SU-DHL-6 (cell line): ENCODE measurements at regions not wholly inside any gene's neighbourhood (a gene's known extent, or its start where the extent isn't known, plus 50 kb on each side); places are given as distances from the start of the nearest gene placed in this dataset.

Experiments
- H2AFZ ChIP-seq: fragments of 200-600 bp; sonication (generic); 2 replicates; pipeline ENCODE4 v1.6.1; 2014; ENCODE audit warnings: low read depth, mild to moderate bottlenecking, moderate library complexity, mixed read lengths, antibody characterized with exemption, low read length; ENCODE audit not compliant: severe bottlenecking
- H3F3A ChIP-seq: fragments of 200-600 bp; shearing (Covaris generic); 2 replicates; pipeline ENCODE4 v1.6.0; 2016; ENCODE audit warnings: antibody characterized with exemption, mild to moderate bottlenecking; ENCODE audit not compliant: insufficient read depth
- H3K27ac ChIP-seq: fragments of 200-600 bp; sonication (generic); 2 replicates; pipeline ENCODE4 v1.5.1; 2016; ENCODE audit warnings: low read depth, mild to moderate bottlenecking, low read length, moderate library complexity, mixed read lengths
- H3K27me3 ChIP-seq: fragments of 200-600 bp; sonication (generic), shearing (Covaris generic); 2 replicates; pipeline ENCODE4 v1.6.0; 2014; ENCODE audit warnings: mild to moderate bottlenecking, low read length
- H3K36me3 ChIP-seq: fragments of 200-600 bp; sonication (generic); 2 replicates; pipeline ENCODE4 v1.6.1; 2014; ENCODE audit warnings: mild to moderate bottlenecking, low read length, mixed read lengths
- H3K4me2 ChIP-seq: fragments of 300-600, 200-600 bp; shearing (Covaris generic), sonication (generic); 2 replicates; pipeline ENCODE4 v1.6.0; 2014; ENCODE audit warnings: low read length, low read depth, mild to moderate bottlenecking; ENCODE audit not compliant: poor library complexity, severe bottlenecking
- H3K4me3 ChIP-seq: fragments of 200-600 bp; sonication (generic); 2 replicates; pipeline ENCODE4 v1.5.1; 2014; ENCODE audit warnings: antibody characterized with exemption, low read length, mild to moderate bottlenecking, mixed read lengths; ENCODE audit not compliant: insufficient read depth, poor library complexity, severe bottlenecking
- H3K79me2 ChIP-seq: fragments of 200-600 bp; sonication (generic); 2 replicates; pipeline ENCODE4 v1.6.1; 2014; ENCODE audit warnings: mild to moderate bottlenecking, low read length, moderate library complexity; ENCODE audit not compliant: insufficient read depth
- H3K9ac ChIP-seq: fragments of 200-600 bp; sonication (generic); 2 replicates; pipeline ENCODE4 v1.7.0; 2014; ENCODE audit warnings: mild to moderate bottlenecking, low read length
- H3K9me2 ChIP-seq: fragments of 200-600 bp; sonication (generic); replicated peaks from 2 replicates; pipeline ENCODE4 v1.6.1; 2014; ENCODE audit warnings: low read length; ENCODE audit not compliant: insufficient read depth
- H3K9me3 ChIP-seq: fragments of 200-600 bp; sonication (generic); 2 replicates; pipeline ENCODE4 v1.6.1; 2014; ENCODE audit warnings: low read length, mixed read lengths; ENCODE audit not compliant: insufficient read depth
- H4K20me1 ChIP-seq: fragments of 200-600 bp; sonication (generic); 2 replicates; pipeline ENCODE4 v1.6.1; 2014; ENCODE audit warnings: low read depth, mild to moderate bottlenecking, antibody characterized with exemption, low read length, moderate library complexity, mixed read lengths
- CTCF ChIP-seq: fragments of 200-600 bp; sonication (generic); IDR thresholded peaks from one replicate; pipeline ENCODE4 v1.5.1; 2017; ENCODE audit warnings: antibody characterized with exemption, mild to moderate bottlenecking, low read length, moderate library complexity; ENCODE audit not compliant: insufficient read depth, poor library complexity, severe bottlenecking
- EZH2phosphoT487 ChIP-seq: fragments of 200-600 bp; sonication (generic), shearing (Covaris generic); conservative IDR thresholded peaks from 2 replicates; pipeline ENCODE4 v1.6.1; 2018; ENCODE audit warnings: mild to moderate bottlenecking, antibody characterized with exemption, low read length, moderate library complexity, mixed read lengths

GRCh38 chr9:13502484-13502883 is 223.0 kb upstream of the MPDZ start:
- Histone ChIP-seq H3K4me3 (no peak overlapping the region), H3K9ac (no peak overlapping the region), H3K36me3 (no peaks in the 10 kb centered on the region), H3K27me3 (no peaks in the 10 kb centered on the region), H3F3A (no peaks in the 10 kb centered on the region), H3K4me2 (no peak overlapping the region), H3K27ac (no peak overlapping the region), H2AFZ (no peak overlapping the region), H3K79me2 (no peaks in the 10 kb centered on the region), H3K9me2 (no peaks in the 10 kb centered on the region), H3K9me3 (no peaks in the 10 kb centered on the region), H4K20me1 (no peaks in the 10 kb centered on the region)
- TF ChIP-seq EZH2phosphoT487 (no peak), CTCF (no peak)

GRCh38 chr9:13501018-13501417 is 221.5 kb upstream of the MPDZ start:
- TF ChIP-seq CTCF (no peak), EZH2phosphoT487 (no peak)
- Histone ChIP-seq H3K4me3 (no peak overlapping the region), H3K9me3 (no peaks in the 10 kb centered on the region), H4K20me1 (no peaks in the 10 kb centered on the region), H2AFZ (no peak overlapping the region), H3K9ac (no peak overlapping the region), H3K79me2 (no peaks in the 10 kb centered on the region), H3K27me3 (no peaks in the 10 kb centered on the region), H3K27ac (no peak overlapping the region), H3F3A (no peaks in the 10 kb centered on the region), H3K9me2 (no peaks in the 10 kb centered on the region), H3K36me3 (no peaks in the 10 kb centered on the region), H3K4me2 (no peak overlapping the region)

GRCh38 chr9:13500034-13500433 is 220.5 kb upstream of the MPDZ start:
- H2AFZ ChIP-seq = no peak overlapping the region
- H4K20me1 ChIP-seq = no peaks in the 10 kb centered on the region
- no peak overlapping the region for H3K4me3 ChIP-seq
- H3K79me2 ChIP-seq = no peaks in the 10 kb centered on the region
- no peak overlapping the region for H3K27ac ChIP-seq
- no peak overlapping the region for H3K9ac ChIP-seq
- TF ChIP-seq EZH2phosphoT487 (no peak), CTCF (no peak)
- H3K9me3 ChIP-seq = no peaks in the 10 kb centered on the region
- H3K4me2 ChIP-seq = no peak overlapping the region
- H3K9me2 ChIP-seq = no peaks in the 10 kb centered on the region
- no peaks in the 10 kb centered on the region for H3K27me3 ChIP-seq
- H3K36me3 ChIP-seq = no peaks in the 10 kb centered on the region
- H3F3A ChIP-seq = no peaks in the 10 kb centered on the region

GRCh38 chr9:13493697-13494096 is 214.2 kb upstream of the MPDZ start:
- H2AFZ ChIP-seq = no peak overlapping the region
- H3K9ac ChIP-seq = no peak overlapping the region
- no peak overlapping the region for H3K27ac ChIP-seq
- no peaks in the 10 kb centered on the region for H3K79me2 ChIP-seq
- no peak overlapping the region for H3K4me3 ChIP-seq
- H3F3A ChIP-seq = no peaks in the 10 kb centered on the region
- H3K9me3 ChIP-seq = no peaks in the 10 kb centered on the region
- H3K4me2 ChIP-seq = no peak overlapping the region
- H3K36me3 ChIP-seq = no peaks in the 10 kb centered on the region
- no peaks in the 10 kb centered on the region for H4K20me1 ChIP-seq
- no peaks in the 10 kb centered on the region for H3K27me3 ChIP-seq
- TF ChIP-seq EZH2phosphoT487 (no peak), CTCF (no peak)
- H3K9me2 ChIP-seq = no peaks in the 10 kb centered on the region
